Fibroblast of pulmonary artery (primary cell): ENCODE measurements at regions not wholly inside any gene's neighbourhood (a gene's known extent, or its start where the extent isn't known, plus 50 kb on each side); places are given as distances from the start of the nearest gene placed in this dataset.

Source experiments
- DNase-seq: peaks from one replicate; pipeline ENCODE4 v3.0.0-alpha.2; 2010; ENCODE audit warnings: low read depth
- H3K4me3 ChIP-seq: replicated peaks from 2 replicates; pipeline ENCODE4 v1.5.1; 2011; ENCODE audit warnings: low read depth, mild to moderate bottlenecking, control low read depth, low read length, moderate library complexity
- CTCF ChIP-seq: IDR thresholded peaks from 2 replicates; pipeline ENCODE4 v1.5.1; 2011; ENCODE audit warnings: mild to moderate bottlenecking, control low read depth, low read length, inconsistent platforms; ENCODE audit errors: missing control alignments

- TF ChIP-seq CTCF = no peak
- peak; percentile 31 for DNase-seq
- H3K4me3 ChIP-seq = no peak overlapping the region
Measured at GRCh38 chr7:131843898-131844331, 287.5 kb upstream of the PODXL start.

- no peak overlapping the region for H3K4me3 ChIP-seq
- no peak for DNase-seq
- TF ChIP-seq CTCF = no peak
Measured at GRCh38 chr7:131839967-131840690, 283.7 kb upstream of the PODXL start.

GRCh38 chr7:131836733-131837132, 280.3 kb upstream of the PODXL start:
- TF ChIP-seq CTCF = no peak
- H3K4me3 ChIP-seq = no peak overlapping the region
- DNase-seq = no peak

- no peak for TF ChIP-seq CTCF
- DNase-seq = no peak
- no peak overlapping the region for H3K4me3 ChIP-seq
Measured at GRCh38 chr7:131835141-131835540, 278.7 kb upstream of the PODXL start.

- TF ChIP-seq CTCF = no peak
- no peak overlapping the region for H3K4me3 ChIP-seq
- DNase-seq = no peak
Measured at GRCh38 chr7:131830681-131831080, 274.3 kb upstream of the PODXL start.

GRCh38 chr7:131829947-131830558, 273.6 kb upstream of the PODXL start:
- no peak for TF ChIP-seq CTCF
- no peak for DNase-seq
- H3K4me3 ChIP-seq = no peak overlapping the region

- TF ChIP-seq CTCF = no peak
- no peak for DNase-seq
- H3K4me3 ChIP-seq = no peak overlapping the region
Measured at GRCh38 chr7:131827421-131827820, 271.0 kb upstream of the PODXL start.
